SK-N-SH treated with all-trans-retinoic acid at 6 μM for 48 hours (cell line): ENCODE measurements at regions not wholly inside any gene's neighbourhood (a gene's known extent, or its start where the extent isn't known, plus 50 kb on each side); places are given as distances from the start of the nearest gene placed in this dataset.

Experiments
- ATAC-seq: fragments of 200-7000 bp; cut with Tn5 transposase; 3 replicates; pipeline ENCODE4 v1.9.1; 2020; ENCODE audit warnings: mild to moderate bottlenecking, moderate library complexity
- ARNTL ChIP-seq: fragments of 450-650 bp; formaldehyde crosslinking; IDR thresholded peaks from 2 replicates; pipeline ENCODE4 v1.5.0; 2020; ENCODE audit warnings: low read depth, mild to moderate bottlenecking, moderate library complexity, borderline replicate concordance
- BACH2 ChIP-seq: fragments of 250-450 bp; sonication (Bioruptor Pico); IDR thresholded peaks from 2 replicates; pipeline ENCODE4 v1.9.0; 2021; ENCODE audit warnings: mild to moderate bottlenecking, borderline replicate concordance
- CREB5 ChIP-seq: fragments of 250-450 bp; sonication (Bioruptor Pico); IDR thresholded peaks from 2 replicates; pipeline ENCODE4 v1.5.1; 2020; ENCODE audit warnings: low read depth, mild to moderate bottlenecking, moderate library complexity
- CSDC2 ChIP-seq: fragments of 250-450 bp; sonication (Bioruptor Pico); IDR thresholded peaks from 2 replicates; pipeline ENCODE4 v1.5.0; 2020; ENCODE audit warnings: mild to moderate bottlenecking, moderate library complexity
- GLIS3 ChIP-seq: fragments of 250-450 bp; sonication (Bioruptor Pico); IDR thresholded peaks from 2 replicates; pipeline ENCODE4 v1.5.0; 2020; ENCODE audit warnings: mild to moderate bottlenecking, moderate library complexity
- ISL1 ChIP-seq: fragments of 250-450 bp; sonication (Bioruptor Pico); IDR thresholded peaks from 2 replicates; pipeline ENCODE4 v2.1.2; 2022; ENCODE audit warnings: mild to moderate bottlenecking, moderate library complexity
- PPARA ChIP-seq: fragments of 250-450 bp; sonication (Bioruptor Pico); IDR thresholded peaks from 2 replicates; pipeline ENCODE4 v1.5.0; 2020; ENCODE audit warnings: mild to moderate bottlenecking, borderline replicate concordance
- RARB ChIP-seq: fragments of 250-450 bp; sonication (Bioruptor Pico); IDR thresholded peaks from 2 replicates; pipeline ENCODE4 v1.8.0; 2021; ENCODE audit warnings: mild to moderate bottlenecking, moderate library complexity
- SNAI2 ChIP-seq: fragments of 250-450 bp; sonication (Bioruptor Pico); IDR thresholded peaks from 2 replicates; pipeline ENCODE4 v1.5.0; 2020; ENCODE audit warnings: mild to moderate bottlenecking, moderate library complexity
- TCF4 ChIP-seq: fragments of 250-450 bp; sonication (Bioruptor Pico); IDR thresholded peaks from 2 replicates; pipeline ENCODE4 v1.8.0; 2021; ENCODE audit warnings: mild to moderate bottlenecking, moderate library complexity, borderline replicate concordance
- TOX ChIP-seq: fragments of 250-450 bp; sonication (Bioruptor Pico); IDR thresholded peaks from 2 replicates; pipeline ENCODE4 v1.8.0; 2021; ENCODE audit warnings: mild to moderate bottlenecking, moderate library complexity, borderline replicate concordance
- ZC3H10 ChIP-seq: fragments of 250-450 bp; sonication (Bioruptor Pico); IDR thresholded peaks from 2 replicates; pipeline ENCODE4 v1.5.1; 2021; ENCODE audit warnings: mild to moderate bottlenecking, moderate library complexity
- ZFP3 ChIP-seq: fragments of 250-450 bp; sonication (Bioruptor Pico); IDR thresholded peaks from 2 replicates; pipeline ENCODE4 v1.5.0; 2020; ENCODE audit warnings: mild to moderate bottlenecking, moderate library complexity
- ZFP30 ChIP-seq: fragments of 450-650 bp; formaldehyde crosslinking; IDR thresholded peaks from 2 replicates; pipeline ENCODE4 v1.5.0; 2022; ENCODE audit warnings: mild to moderate bottlenecking, moderate library complexity
- ZNF565 ChIP-seq: fragments of 450-650 bp; formaldehyde crosslinking; conservative IDR thresholded peaks from 2 replicates; pipeline ENCODE4 v1.5.0; 2020; ENCODE audit warnings: low read depth, mild to moderate bottlenecking, moderate library complexity
- ZNF70 ChIP-seq: fragments of 450-650 bp; formaldehyde crosslinking; IDR thresholded peaks from 2 replicates; pipeline ENCODE4 v1.5.0; 2020; ENCODE audit warnings: mild to moderate bottlenecking, moderate library complexity
- ZNF8 ChIP-seq: fragments of 450-650 bp; formaldehyde crosslinking; IDR thresholded peaks from 2 replicates; pipeline ENCODE4 v1.5.0; 2020; ENCODE audit warnings: mild to moderate bottlenecking, moderate library complexity
- TF ChIP-seq, protein P1 (sequence below): fragments of 250-450 bp; sonication (Bioruptor Pico); IDR thresholded peaks from 2 replicates; pipeline ENCODE4 v1.8.0; 2021; ENCODE audit warnings: low read depth, mild to moderate bottlenecking, moderate library complexity, borderline replicate concordance
- TF ChIP-seq, protein P2 (sequence below): fragments of 250-450 bp; sonication (Bioruptor Pico); IDR thresholded peaks from 2 replicates; pipeline ENCODE4 v1.8.0; 2020; ENCODE audit warnings: mild to moderate bottlenecking, moderate library complexity, borderline replicate concordance
- TF ChIP-seq, protein P3 (sequence below): fragments of 250-450 bp; sonication (Bioruptor Pico); IDR thresholded peaks from 2 replicates; pipeline ENCODE4 v1.5.0; 2020; ENCODE audit warnings: mild to moderate bottlenecking, moderate library complexity

GRCh38 chr6:140535511-140535910 lies 1161.1 kb upstream of the CITED2 start (continued):
- TF ChIP-seq BACH2 (CRISPR knock-in tag) (no peak), ISL1 (CRISPR knock-in tag) (no peak), TOX (CRISPR knock-in tag) (no peak), ZNF8 (no peak), ARNTL (CRISPR knock-in tag) (no peak), CSDC2 (no peak), ZNF70 (CRISPR knock-in tag) (no peak)
- TF ChIP-seq, protein P1, sequence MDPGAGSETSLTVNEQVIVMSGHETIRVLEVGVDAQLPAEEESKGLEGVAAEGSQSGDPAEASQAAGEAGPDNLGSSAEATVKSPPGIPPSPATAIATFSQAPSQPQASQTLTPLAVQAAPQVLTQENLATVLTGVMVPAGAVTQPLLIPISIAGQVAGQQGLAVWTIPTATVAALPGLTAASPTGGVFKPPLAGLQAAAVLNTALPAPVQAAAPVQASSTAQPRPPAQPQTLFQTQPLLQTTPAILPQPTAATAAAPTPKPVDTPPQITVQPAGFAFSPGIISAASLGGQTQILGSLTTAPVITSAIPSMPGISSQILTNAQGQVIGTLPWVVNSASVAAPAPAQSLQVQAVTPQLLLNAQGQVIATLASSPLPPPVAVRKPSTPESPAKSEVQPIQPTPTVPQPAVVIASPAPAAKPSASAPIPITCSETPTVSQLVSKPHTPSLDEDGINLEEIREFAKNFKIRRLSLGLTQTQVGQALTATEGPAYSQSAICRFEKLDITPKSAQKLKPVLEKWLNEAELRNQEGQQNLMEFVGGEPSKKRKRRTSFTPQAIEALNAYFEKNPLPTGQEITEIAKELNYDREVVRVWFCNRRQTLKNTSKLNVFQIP: no peak
- TF ChIP-seq, protein P2, sequence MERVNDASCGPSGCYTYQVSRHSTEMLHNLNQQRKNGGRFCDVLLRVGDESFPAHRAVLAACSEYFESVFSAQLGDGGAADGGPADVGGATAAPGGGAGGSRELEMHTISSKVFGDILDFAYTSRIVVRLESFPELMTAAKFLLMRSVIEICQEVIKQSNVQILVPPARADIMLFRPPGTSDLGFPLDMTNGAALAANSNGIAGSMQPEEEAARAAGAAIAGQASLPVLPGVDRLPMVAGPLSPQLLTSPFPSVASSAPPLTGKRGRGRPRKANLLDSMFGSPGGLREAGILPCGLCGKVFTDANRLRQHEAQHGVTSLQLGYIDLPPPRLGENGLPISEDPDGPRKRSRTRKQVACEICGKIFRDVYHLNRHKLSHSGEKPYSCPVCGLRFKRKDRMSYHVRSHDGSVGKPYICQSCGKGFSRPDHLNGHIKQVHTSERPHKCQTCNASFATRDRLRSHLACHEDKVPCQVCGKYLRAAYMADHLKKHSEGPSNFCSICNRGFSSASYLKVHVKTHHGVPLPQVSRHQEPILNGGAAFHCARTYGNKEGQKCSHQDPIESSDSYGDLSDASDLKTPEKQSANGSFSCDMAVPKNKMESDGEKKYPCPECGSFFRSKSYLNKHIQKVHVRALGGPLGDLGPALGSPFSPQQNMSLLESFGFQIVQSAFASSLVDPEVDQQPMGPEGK (CRISPR knock-in tag): no peak
- TF ChIP-seq, all 23 proteins: peak for 0

DNA sequence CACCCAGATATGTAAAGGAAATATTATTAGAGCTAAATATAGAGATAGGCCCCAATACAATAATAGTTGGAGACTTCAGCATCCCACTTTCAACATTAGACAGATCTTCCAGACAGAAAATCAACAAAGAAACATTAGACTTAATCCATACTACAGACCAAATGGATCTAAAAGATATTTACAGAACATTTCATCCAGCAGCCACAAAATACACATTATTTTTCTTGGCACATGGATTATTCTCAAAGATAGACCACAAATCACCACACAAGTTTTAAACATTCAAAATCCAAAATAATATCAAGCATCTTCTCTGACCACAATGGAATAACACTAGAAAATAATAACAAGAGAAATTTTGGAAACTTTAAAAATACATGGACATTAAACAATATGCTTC lies 1159.1 kb upstream of the CITED2 start:
- TF ChIP-seq, protein P2 (CRISPR knock-in tag): no peak
- TF ChIP-seq CREB5 (CRISPR knock-in tag): no peak
- TF ChIP-seq ZFP30 (CRISPR knock-in tag): no peak
- no peak for TF ChIP-seq ZNF565
- no peak for TF ChIP-seq BACH2 (CRISPR knock-in tag)
- no peak for TF ChIP-seq ARNTL (CRISPR knock-in tag)
- TF ChIP-seq, protein P3, sequence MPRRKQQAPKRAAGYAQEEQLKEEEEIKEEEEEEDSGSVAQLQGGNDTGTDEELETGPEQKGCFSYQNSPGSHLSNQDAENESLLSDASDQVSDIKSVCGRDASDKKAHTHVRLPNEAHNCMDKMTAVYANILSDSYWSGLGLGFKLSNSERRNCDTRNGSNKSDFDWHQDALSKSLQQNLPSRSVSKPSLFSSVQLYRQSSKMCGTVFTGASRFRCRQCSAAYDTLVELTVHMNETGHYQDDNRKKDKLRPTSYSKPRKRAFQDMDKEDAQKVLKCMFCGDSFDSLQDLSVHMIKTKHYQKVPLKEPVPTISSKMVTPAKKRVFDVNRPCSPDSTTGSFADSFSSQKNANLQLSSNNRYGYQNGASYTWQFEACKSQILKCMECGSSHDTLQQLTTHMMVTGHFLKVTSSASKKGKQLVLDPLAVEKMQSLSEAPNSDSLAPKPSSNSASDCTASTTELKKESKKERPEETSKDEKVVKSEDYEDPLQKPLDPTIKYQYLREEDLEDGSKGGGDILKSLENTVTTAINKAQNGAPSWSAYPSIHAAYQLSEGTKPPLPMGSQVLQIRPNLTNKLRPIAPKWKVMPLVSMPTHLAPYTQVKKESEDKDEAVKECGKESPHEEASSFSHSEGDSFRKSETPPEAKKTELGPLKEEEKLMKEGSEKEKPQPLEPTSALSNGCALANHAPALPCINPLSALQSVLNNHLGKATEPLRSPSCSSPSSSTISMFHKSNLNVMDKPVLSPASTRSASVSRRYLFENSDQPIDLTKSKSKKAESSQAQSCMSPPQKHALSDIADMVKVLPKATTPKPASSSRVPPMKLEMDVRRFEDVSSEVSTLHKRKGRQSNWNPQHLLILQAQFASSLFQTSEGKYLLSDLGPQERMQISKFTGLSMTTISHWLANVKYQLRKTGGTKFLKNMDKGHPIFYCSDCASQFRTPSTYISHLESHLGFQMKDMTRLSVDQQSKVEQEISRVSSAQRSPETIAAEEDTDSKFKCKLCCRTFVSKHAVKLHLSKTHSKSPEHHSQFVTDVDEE (CRISPR knock-in tag): no peak
- TF ChIP-seq ZFP3 (CRISPR knock-in tag): no peak
- no peak for TF ChIP-seq ZNF70 (CRISPR knock-in tag)
- TF ChIP-seq TOX (CRISPR knock-in tag): no peak
- no peak for TF ChIP-seq GLIS3 (CRISPR knock-in tag)
- TF ChIP-seq ISL1 (CRISPR knock-in tag): no peak
- no peak for TF ChIP-seq RARB (CRISPR knock-in tag)
- TF ChIP-seq CSDC2: no peak
- no peak for TF ChIP-seq TCF4 (CRISPR knock-in tag)
- TF ChIP-seq, all 23 proteins: peak for 0
- no peak for ATAC-seq

DNA sequence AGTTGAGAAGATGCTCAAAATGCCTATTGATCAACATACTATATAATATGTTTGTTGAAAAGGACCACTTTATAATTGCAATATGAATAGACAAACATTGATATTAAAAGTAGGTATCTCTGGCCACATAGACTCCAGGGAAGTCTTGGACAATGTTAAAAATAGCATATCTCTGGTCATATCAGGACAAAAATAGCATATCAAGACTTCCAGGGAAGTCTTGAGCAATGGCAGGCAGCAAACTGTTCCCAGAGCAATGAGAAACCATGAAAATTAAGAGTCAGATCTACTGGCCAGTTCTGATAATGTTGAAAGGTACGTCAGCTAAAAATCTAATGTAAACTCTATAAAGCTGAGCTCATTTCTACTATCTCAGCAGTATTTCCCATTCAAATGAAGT lies 1130.3 kb upstream of the CITED2 start:
- TF ChIP-seq ARNTL (CRISPR knock-in tag): no peak
- TF ChIP-seq ZFP30 (CRISPR knock-in tag): no peak
- TF ChIP-seq ZC3H10 (CRISPR knock-in tag): no peak
- no peak for ATAC-seq

DNA sequence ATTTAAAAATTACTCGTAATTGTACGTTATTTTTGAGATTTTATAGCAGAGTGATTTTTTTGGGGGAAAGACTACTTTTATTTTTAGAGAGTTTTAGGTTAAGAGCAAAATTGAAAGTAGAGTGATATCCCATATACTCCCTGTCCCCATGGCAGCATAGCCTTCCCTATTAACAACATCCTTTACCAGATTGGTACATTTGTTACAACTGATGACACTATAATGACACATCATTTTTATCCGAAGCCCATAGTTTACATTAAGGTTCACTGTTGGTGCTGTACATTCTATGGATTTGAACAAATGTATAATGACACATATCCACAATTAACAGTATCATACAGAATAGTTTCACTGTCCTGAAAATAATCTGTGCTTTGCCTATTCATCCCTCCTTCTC lies 1126.4 kb upstream of the CITED2 start:
- ATAC-seq: no peak
- TF ChIP-seq SNAI2 (CRISPR knock-in tag) (no peak), ZFP30 (CRISPR knock-in tag) (no peak), GLIS3 (CRISPR knock-in tag) (no peak), PPARA (CRISPR knock-in tag) (no peak), BACH2 (CRISPR knock-in tag) (no peak)
- TF ChIP-seq, protein P1: no peak
- TF ChIP-seq, protein P3 (CRISPR knock-in tag): no peak
- TF ChIP-seq, all 23 proteins: peak for 0
